K562 (cell line): ENCODE measurements at regions not wholly inside any gene's neighbourhood (a gene's known extent, or its start where the extent isn't known, plus 50 kb on each side); places are given as distances from the start of the nearest gene placed in this dataset.

Source experiments
- ATAC-seq: fragments of 200-7000 bp; cut with Tn5 transposase; 3 replicates; pipeline ENCODE4 v1.9.1; 2020; ENCODE audit warnings: moderate library complexity
- BruUV-seq: library from RNA; stranded (reverse); fragments of 400-500 nt; replicated peaks from 2 replicates; lab custom pipeline; 2021; lab: Mats Ljungman, UMichigan
- CTCF ChIA-PET: fragments of 300-600 bp; formaldehyde crosslinking; extraction: SDS; loops from one replicate; lab custom pipeline; 2021; ENCODE audit warnings: low intra/inter-chr PET ratio; lab: Yijun Ruan, JAX
- POLR2A ChIA-PET: fragments of 300-600, 350-650 bp; sonication (Branson Sonifier 250); formaldehyde crosslinking; extraction: SDS; loops from one replicate; lab custom pipeline; 2021; ENCODE audit warnings: antibody characterized with exemption, inconsistent platforms; lab: Yijun Ruan, JAX
- DNase-seq, 4 experiments: peaks; one replicate each; pipeline versions ENCODE4 v3.0.0 to v3.0.0-alpha.2; 2011 to 2018; ENCODE audit warnings: low spot score in 3 of 4, mixed read lengths in 3 of 4; ENCODE audit errors: extremely low read depth in 1 of 4
- FAIRE-seq: peaks from 2 replicates; lab custom pipeline; 2011; peaks lifted over from hg19 to GRCh38; lab: Jason Lieb, UNC
- H2AFZ ChIP-seq: 2 replicates; pipeline ENCODE4 v1.6.0; 2011; ENCODE audit warnings: low read depth, low read length, control low read depth, inconsistent platforms
- H3K27ac ChIP-seq: fragments of 200-600 bp; 3 replicates; pipeline ENCODE4 v1.8.0; 2011; ENCODE audit warnings: low read depth, mild to moderate bottlenecking, control low read depth, inconsistent platforms, low read length, moderate library complexity, mixed read lengths; ENCODE audit errors: extremely low read depth
- H3K27me3 ChIP-seq, 2 experiments: fragments of 300-600 bp in 1 of 2; 2 replicates in 1 of 2; 3 replicates in 1 of 2; pipeline versions ENCODE4 v1.6.0 to v1.8.0; 2011; ENCODE audit warnings: inconsistent platforms in 2 of 2, low read length in 2 of 2, mild to moderate bottlenecking in 1 of 2, mixed read lengths in 1 of 2, moderate library complexity in 1 of 2; ENCODE audit not compliant: control insufficient read depth in 2 of 2, insufficient read depth in 2 of 2
- H3K36me3 ChIP-seq: fragments of 300-600 bp; 3 replicates; pipeline ENCODE4 v1.8.0; 2011; ENCODE audit warnings: mild to moderate bottlenecking, low read length, inconsistent platforms; ENCODE audit not compliant: control insufficient read depth, insufficient read depth
- H3K4me1 ChIP-seq, 2 experiments: fragments of 200-600 bp in 1 of 2; replicated peaks in 1 of 2; 2 replicates in 1 of 2; 3 replicates in 1 of 2; pipeline versions ENCODE4 v1.5.1 to v1.8.0; 2011; ENCODE audit warnings: inconsistent platforms in 2 of 2, low read length in 2 of 2, mild to moderate bottlenecking in 1 of 2, mixed read lengths in 1 of 2, moderate library complexity in 1 of 2; ENCODE audit not compliant: control insufficient read depth in 2 of 2, insufficient read depth in 2 of 2
- H3K4me2 ChIP-seq: 2 replicates; pipeline ENCODE4 v1.6.1; 2011; ENCODE audit warnings: low read length, control low read depth, inconsistent platforms, mixed read lengths; ENCODE audit not compliant: insufficient read depth
- H3K4me3 ChIP-seq: fragments of 200-600 bp; sonication (generic), shearing (Covaris generic); 2 replicates; pipeline ENCODE4 v1.5.1; 2016; ENCODE audit warnings: control low read depth, inconsistent platforms
- H3K79me2 ChIP-seq: fragments of 200-600 bp; 3 replicates; pipeline ENCODE4 v1.8.0; 2011; ENCODE audit warnings: low read length, inconsistent platforms; ENCODE audit not compliant: control insufficient read depth, insufficient read depth
- H3K9ac ChIP-seq, 2 experiments: 2 replicates each; pipeline versions ENCODE4 v1.6.0 to v1.6.1; 2011; ENCODE audit warnings: low read depth in 2 of 2, low read length in 2 of 2, control low read depth in 1 of 2, inconsistent platforms in 1 of 2, mild to moderate bottlenecking in 1 of 2, mixed read lengths in 1 of 2; ENCODE audit not compliant: insufficient read depth in 1 of 2
- H3K9me1 ChIP-seq: one replicate; pipeline ENCODE4 v1.6.0; 2011; ENCODE audit warnings: inconsistent platforms, mild to moderate bottlenecking, low read length, moderate library complexity; ENCODE audit not compliant: control insufficient read depth, insufficient read depth
- H3K9me3 ChIP-seq: replicated peaks from 2 replicates; pipeline ENCODE4 v1.5.1; 2011; ENCODE audit warnings: low read depth, low read length, inconsistent platforms; ENCODE audit not compliant: control insufficient read depth, insufficient read depth
- H4K20me1 ChIP-seq: replicated peaks from 2 replicates; pipeline ENCODE4 v1.6.1; 2011; ENCODE audit warnings: low read length, inconsistent platforms, mixed read lengths; ENCODE audit not compliant: control insufficient read depth, insufficient read depth
- CHD2 ChIP-seq: IDR thresholded peaks from 2 replicates; pipeline ENCODE4 v1.6.1; 2011; ENCODE audit warnings: low read depth, low read length
- DACH1 ChIP-seq: fragments of 450-650 bp; IDR thresholded peaks from 2 replicates; pipeline ENCODE4 v1.6.1; 2018; ENCODE audit not compliant: partially characterized antibody
- E2F3 ChIP-seq: fragments of 250-450 bp; sonication (Bioruptor Pico); IDR thresholded peaks from 2 replicates; pipeline ENCODE4 v1.4.0; 2020; ENCODE audit warnings: mild to moderate bottlenecking
- FUS ChIP-seq: fragments of 200-400 bp; formaldehyde crosslinking; optimal IDR thresholded peaks from 2 replicates; pipeline ENCODE3; 2017; ENCODE audit warnings: low read depth, low read length
- JUNB ChIP-seq: fragments of 450-650 bp; formaldehyde crosslinking; conservative IDR thresholded peaks from 2 replicates; pipeline ENCODE4 v1.4.0; 2020; ENCODE audit warnings: mild to moderate bottlenecking
- MAFF ChIP-seq: IDR thresholded peaks from 2 replicates; pipeline ENCODE4 v1.6.1; 2012; ENCODE audit warnings: low read length, improper control_type of control experiment
- MYC ChIP-seq, 2 experiments: fragments of 250-450 bp in 1 of 2; sonication (Bioruptor Pico) in 1 of 2; IDR thresholded peaks; 2 replicates each; pipeline versions ENCODE4 v1.5.1 to v1.6.1; 2012 to 2021; ENCODE audit warnings: low read depth in 2 of 2, borderline replicate concordance in 1 of 2, improper control_type of control experiment in 1 of 2, low read length in 1 of 2, mild to moderate bottlenecking in 1 of 2, moderate library complexity in 1 of 2
- NR3C1 ChIP-seq: sonication (generic); formaldehyde crosslinking; IDR thresholded peaks from 2 replicates; pipeline ENCODE4 v1.8.1; 2022; ENCODE audit warnings: missing genetic modification reagents
- POLR2AphosphoS2 ChIP-seq: IDR thresholded peaks from 2 replicates; pipeline ENCODE4 v1.6.1; 2012; ENCODE audit warnings: low read length, improper control_type of control experiment
- SMAD4 ChIP-seq: fragments of 250-450 bp; sonication (Bioruptor Pico); conservative IDR thresholded peaks from 2 replicates; pipeline ENCODE4 v1.8.0; 2021; ENCODE audit warnings: inconsistent platforms, mild to moderate bottlenecking, moderate library complexity
- ZNF217 ChIP-seq: sonication (generic); formaldehyde crosslinking; IDR thresholded peaks from 2 replicates; pipeline ENCODE4 v1.8.0; 2022; ENCODE audit warnings: mild to moderate bottlenecking, missing genetic modification reagents
- WGBS: fragments of 100-300 bp; shearing (Covaris generic); methylation state at CpG from one replicate; pipeline ENCODE4 v1.1.6; 2016; ENCODE audit warnings: low coverage, mixed read lengths; ENCODE audit not compliant: insufficient coverage; ENCODE audit errors: missing lambda C conversion rate; 5-methylcytosine and 5-hydroxymethylcytosine counted together
- in situ Hi-C: fragments of 300-500 bp; cut with MboI; formaldehyde crosslinking; loops from 4 replicates; pipeline ENCODE4 v1.15.0; 2018; ENCODE audit warnings: inconsistent platforms, mixed read lengths
- intact Hi-C: fragments of 100-400 bp; cut with micrococcal nuclease; formaldehyde crosslinking; loops from 2 replicates; pipeline ENCODE4 v1.14.2; 2022
- TF ChIP-seq, protein P1 (sequence below): fragments of 450-650 bp; formaldehyde crosslinking; conservative IDR thresholded peaks from 2 replicates; pipeline ENCODE4 v1.4.0; 2022; ENCODE audit warnings: mild to moderate bottlenecking, missing genetic modification characterization
- TF ChIP-seq, protein P2 (sequence below), 2 experiments: fragments of 450-650 bp; formaldehyde crosslinking in 1 of 2; IDR thresholded peaks; 2 replicates each; pipeline versions ENCODE4 v1.4.0 to v1.6.1; 2014 to 2020; ENCODE audit warnings: mild to moderate bottlenecking in 2 of 2, borderline replicate concordance in 1 of 2, low read depth in 1 of 2
- TF ChIP-seq, protein P3 (sequence below): fragments of 250-450 bp; sonication (Bioruptor Pico); IDR thresholded peaks from 2 replicates; pipeline ENCODE4 v1.5.0; 2021

DNA sequence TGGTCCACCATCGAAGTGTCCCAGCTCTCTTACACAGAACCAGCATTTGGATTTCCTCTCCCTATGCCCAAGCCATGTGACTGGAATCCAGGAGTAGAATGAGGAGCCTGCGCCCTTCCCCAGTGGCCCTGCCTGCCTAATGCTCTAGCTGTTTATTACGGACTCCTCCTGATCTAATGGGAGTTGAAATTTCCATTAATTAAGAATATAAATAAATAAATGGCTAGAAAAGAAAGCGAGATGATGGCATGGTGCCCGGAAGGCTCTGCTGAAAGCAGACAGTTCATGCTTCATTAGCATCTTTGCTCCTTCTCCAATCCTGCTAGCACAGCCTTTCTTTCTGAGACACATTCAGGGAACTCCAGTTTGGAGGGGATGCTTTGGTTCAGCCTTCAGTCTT is 216.2 kb downstream of the SEC16B start:
- ChIA-PET CTCF (no interaction called here), POLR2A (interaction anchor here (0.6 to 0.8 kb wide), 2 partner anchors 13 to 533 kb away, joined by 3 to 4 read pairs; no protein-coding TSS in a partner anchor)
- ATAC-seq (no peak), FAIRE-seq (no peak), DNase-seq (no peak)
- no peaks in the 10 kb centered on the region for H4K20me1 ChIP-seq
- in situ Hi-C loops = no loop called here
- no peak overlapping the region for H3K4me2 ChIP-seq
- no peaks in the 10 kb centered on the region for H3K9me1 ChIP-seq
- intact Hi-C loops = no loop called here
- H3K4me1 ChIP-seq = no peaks in the 10 kb centered on the region
- no peaks in the 10 kb centered on the region for H3K27me3 ChIP-seq
- peaks cover 4% of the 10 kb centered on the region; the same call in 1 of the 2 replicates for H3K9me3 ChIP-seq
- 0% methylated on average over 5 of the region's 5 CpGs for WGBS
- no peak overlapping the region for H3K4me3 ChIP-seq
- H3K9ac ChIP-seq = no peak overlapping the region
- H3K79me2 ChIP-seq = no peaks in the 10 kb centered on the region
- no peak overlapping the region for H3K27ac ChIP-seq
- no peaks in the 10 kb centered on the region for H3K36me3 ChIP-seq
- H2AFZ ChIP-seq = no peak overlapping the region
- BruUV-seq = no TSS peak
- TF ChIP-seq POLR2AphosphoS2 (no peak), FUS (no peak), ZNF217 (CRISPR knock-in tag) (no peak), JUNB (no peak), MYC (IDR thresholded peaks at IDR 0.05; ENCODE audit: low read depth, low read length) (no peak), MYC (CRISPR knock-in tag; IDR thresholded peaks at IDR 0.05; ENCODE audit: borderline replicate concordance, low read depth) (no peak), MAFF (no peak), DACH1 (no peak), NR3C1 (CRISPR knock-in tag) (no peak), E2F3 (CRISPR knock-in tag) (no peak), SMAD4 (CRISPR knock-in tag) (no peak), CHD2 (no peak)
- TF ChIP-seq, protein P1, sequence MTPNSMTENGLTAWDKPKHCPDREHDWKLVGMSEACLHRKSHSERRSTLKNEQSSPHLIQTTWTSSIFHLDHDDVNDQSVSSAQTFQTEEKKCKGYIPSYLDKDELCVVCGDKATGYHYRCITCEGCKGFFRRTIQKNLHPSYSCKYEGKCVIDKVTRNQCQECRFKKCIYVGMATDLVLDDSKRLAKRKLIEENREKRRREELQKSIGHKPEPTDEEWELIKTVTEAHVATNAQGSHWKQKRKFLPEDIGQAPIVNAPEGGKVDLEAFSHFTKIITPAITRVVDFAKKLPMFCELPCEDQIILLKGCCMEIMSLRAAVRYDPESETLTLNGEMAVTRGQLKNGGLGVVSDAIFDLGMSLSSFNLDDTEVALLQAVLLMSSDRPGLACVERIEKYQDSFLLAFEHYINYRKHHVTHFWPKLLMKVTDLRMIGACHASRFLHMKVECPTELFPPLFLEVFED (CRISPR knock-in tag) = no peak
- TF ChIP-seq, protein P2, sequence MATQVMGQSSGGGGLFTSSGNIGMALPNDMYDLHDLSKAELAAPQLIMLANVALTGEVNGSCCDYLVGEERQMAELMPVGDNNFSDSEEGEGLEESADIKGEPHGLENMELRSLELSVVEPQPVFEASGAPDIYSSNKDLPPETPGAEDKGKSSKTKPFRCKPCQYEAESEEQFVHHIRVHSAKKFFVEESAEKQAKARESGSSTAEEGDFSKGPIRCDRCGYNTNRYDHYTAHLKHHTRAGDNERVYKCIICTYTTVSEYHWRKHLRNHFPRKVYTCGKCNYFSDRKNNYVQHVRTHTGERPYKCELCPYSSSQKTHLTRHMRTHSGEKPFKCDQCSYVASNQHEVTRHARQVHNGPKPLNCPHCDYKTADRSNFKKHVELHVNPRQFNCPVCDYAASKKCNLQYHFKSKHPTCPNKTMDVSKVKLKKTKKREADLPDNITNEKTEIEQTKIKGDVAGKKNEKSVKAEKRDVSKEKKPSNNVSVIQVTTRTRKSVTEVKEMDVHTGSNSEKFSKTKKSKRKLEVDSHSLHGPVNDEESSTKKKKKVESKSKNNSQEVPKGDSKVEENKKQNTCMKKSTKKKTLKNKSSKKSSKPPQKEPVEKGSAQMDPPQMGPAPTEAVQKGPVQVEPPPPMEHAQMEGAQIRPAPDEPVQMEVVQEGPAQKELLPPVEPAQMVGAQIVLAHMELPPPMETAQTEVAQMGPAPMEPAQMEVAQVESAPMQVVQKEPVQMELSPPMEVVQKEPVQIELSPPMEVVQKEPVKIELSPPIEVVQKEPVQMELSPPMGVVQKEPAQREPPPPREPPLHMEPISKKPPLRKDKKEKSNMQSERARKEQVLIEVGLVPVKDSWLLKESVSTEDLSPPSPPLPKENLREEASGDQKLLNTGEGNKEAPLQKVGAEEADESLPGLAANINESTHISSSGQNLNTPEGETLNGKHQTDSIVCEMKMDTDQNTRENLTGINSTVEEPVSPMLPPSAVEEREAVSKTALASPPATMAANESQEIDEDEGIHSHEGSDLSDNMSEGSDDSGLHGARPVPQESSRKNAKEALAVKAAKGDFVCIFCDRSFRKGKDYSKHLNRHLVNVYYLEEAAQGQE (IDR thresholded peaks at IDR 0.05; ENCODE audit: borderline replicate concordance) = no peak
- TF ChIP-seq, protein P2 (CRISPR knock-in tag; IDR thresholded peaks at IDR 0.05; ENCODE audit: low read depth) = no peak
- TF ChIP-seq, protein P3, sequence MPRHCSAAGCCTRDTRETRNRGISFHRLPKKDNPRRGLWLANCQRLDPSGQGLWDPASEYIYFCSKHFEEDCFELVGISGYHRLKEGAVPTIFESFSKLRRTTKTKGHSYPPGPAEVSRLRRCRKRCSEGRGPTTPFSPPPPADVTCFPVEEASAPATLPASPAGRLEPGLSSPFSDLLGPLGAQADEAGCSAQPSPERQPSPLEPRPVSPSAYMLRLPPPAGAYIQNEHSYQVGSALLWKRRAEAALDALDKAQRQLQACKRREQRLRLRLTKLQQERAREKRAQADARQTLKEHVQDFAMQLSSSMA (CRISPR knock-in tag) = no peak
